HS-27A (cell line): ENCODE measurements at regions not wholly inside any gene's neighbourhood (a gene's known extent, or its start where the extent isn't known, plus 50 kb on each side); places are given as distances from the start of the nearest gene placed in this dataset.
"Not testable (repeated sequence)": the region's sequence is repeated elsewhere in the genome, so short reads cannot be mapped to it uniquely, and the experiment has no call there.

Source experiments
- DNase-seq: peaks from one replicate; pipeline ENCODE4 v3.0.0-alpha.2; 2012; ENCODE audit warnings: low read depth, missing footprints

DNA sequence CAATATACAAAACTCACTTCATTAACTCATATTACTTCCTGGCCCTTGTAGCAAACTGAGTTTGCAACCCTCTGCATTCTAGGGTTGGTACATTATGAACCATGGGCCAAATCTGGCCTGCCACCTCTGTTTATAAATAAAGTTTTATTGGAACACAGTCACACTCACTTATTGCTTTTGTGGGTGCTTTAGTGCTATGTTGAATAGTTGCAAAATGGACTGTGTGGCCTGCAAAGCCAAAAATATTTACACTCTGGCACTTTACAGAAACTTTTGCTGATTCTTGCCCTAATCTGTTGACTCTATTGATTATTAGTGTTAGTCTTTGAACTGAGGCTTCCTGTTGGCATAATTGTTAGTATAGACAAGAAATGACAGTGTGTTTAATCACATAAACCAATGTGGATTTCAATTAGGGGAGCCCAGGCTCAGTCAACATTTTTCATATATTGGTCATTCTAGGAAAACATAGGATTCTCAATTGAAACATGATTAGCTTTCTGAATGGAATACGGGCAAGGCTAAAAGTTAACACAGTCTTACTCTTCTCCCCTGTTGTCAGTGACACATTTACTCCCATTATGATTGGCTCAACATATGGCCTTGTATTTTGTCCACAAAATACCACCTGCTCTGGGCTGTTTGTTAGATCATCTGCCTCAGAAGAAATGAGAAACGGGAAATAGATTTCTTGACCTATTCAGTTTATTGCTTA is 241.9 kb upstream of the ZFP64 start:
- DNase-seq, result no peak

- DNase-seq, result no peak
Measured at GRCh38 chr20:52432740-52433139, 241.2 kb upstream of the ZFP64 start.

GRCh38 chr20:52429029-52429428 is 237.4 kb upstream of the ZFP64 start:
- no peak for DNase-seq

GRCh38 chr20:52427960-52428359 is 236.4 kb upstream of the ZFP64 start:
- DNase-seq, result no peak

- no peak for DNase-seq
Measured at GRCh38 chr20:52426856-52427255, 235.3 kb upstream of the ZFP64 start.

- DNase-seq, result no peak
Measured at GRCh38 chr20:52425701-52426100, 234.1 kb upstream of the ZFP64 start.

GRCh38 chr20:52425253-52425652 is 233.7 kb upstream of the ZFP64 start:
- no peak for DNase-seq

DNA sequence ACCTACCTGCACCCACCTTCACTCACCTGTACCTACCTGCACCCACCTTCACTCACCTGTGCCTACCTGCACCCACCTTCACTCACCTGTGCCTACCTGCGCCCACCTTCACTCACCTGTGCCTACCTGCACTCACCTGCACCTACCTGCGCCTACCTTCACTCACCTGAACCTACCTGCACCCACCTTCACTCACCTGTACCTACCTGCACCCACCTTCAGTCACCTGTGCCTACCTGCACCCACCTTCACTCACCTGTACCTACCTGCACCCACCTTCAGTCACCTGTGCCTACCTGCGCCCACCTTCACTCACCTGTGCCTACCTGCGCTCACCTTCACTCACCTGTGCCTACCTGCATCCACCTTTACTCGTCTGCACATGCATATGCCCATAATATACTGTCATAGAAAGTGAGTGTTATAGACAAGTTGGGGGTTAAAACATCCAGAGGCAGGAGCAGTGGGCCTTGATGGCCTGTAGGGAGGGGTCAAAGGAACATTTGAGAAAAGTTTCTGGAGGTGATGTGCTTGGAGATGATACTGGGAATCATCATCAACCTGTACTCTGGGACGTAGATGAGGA is 232.9 kb upstream of the ZFP64 start:
- not testable (repeated sequence) for DNase-seq

DNA sequence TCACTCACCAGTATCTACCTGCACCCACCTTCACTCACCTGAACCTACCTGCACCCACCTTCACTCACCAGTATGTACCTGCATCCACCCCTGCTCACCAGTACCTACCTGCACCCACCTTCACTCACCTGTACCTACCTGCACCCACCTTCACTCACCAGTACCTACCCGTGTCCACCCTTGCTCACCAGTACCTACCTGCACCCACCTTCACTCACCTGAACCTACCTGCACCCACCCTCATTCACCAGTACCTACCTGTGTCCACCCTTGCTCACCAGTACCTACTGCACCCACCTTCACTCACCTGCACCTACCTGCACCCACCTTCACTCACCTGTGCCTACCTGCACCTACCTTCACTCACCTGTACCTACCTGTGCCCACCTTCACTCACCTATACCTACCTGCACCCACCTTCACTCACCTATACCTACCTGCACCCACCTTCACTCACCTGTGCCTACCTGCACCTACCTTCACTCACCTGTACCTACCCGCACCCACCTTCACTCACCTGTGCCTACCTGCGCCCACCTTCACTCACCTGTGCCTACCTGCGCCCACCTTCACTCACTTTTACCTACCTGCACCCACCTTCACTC is 232.1 kb upstream of the ZFP64 start:
- DNase-seq, result not testable (repeated sequence)

DNA sequence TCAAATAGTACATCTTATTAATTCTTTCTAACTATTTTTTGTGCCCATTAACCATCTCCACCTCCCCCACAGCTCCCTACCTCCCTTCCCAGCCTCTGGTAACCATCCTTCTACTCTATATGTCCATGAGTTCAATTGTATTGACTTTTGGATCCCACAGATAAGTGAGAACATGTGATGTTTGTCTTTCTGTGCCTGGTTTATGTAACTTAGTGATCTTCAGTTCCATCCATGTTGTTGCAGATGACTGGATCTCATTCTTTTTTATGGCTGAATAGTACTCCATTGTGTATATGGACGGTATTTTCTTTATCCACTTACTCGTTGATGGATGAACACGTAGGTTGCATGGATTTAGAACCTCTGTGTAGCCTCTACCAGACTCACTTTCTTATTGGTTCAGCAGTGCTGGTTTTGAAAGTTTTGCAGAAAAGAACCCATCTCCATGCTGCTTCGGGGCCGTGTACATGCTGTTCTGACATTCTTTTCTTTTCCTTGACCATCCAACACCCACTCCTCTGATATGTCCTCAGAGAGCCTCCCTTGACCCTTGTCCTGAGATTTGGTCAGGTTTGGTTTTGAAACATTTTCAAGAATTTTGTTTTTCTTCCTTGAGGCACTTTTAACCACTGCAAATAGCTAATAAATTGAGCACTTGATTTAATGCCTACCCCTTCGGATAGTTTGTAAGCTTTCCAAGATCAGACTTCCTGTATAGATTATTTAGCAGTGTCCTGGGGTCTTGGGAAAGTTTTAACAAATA is 231.2 kb upstream of the ZFP64 start:
- DNase-seq, result no peak

- no peak for DNase-seq
Measured at GRCh38 chr20:52420805-52421204, 229.2 kb upstream of the ZFP64 start.

GRCh38 chr20:52419205-52419604 is 227.6 kb upstream of the ZFP64 start:
- DNase-seq, result no peak

DNA sequence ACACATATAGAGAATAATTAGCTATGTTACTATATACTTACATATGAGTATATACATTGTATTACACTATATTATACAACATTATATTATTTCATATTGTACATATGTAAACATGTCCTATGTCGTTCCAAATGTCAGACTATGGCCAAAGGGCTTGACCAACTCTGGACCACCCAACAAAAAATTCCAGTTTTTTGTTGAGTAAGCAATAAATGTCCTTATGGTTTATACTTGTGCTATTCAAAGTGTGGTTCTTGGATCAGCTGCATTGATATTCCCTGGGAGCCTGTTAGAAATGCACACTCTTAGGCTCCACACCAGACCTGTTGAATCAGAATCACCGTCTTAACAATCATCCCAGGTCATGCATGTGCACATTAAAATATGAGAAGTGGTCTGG is 225.4 kb upstream of the ZFP64 start:
- no peak for DNase-seq

- DNase-seq, result no peak
Measured at GRCh38 chr20:52411611-52412010, 220.0 kb upstream of the ZFP64 start.

GRCh38 chr20:52410731-52411234 is 219.2 kb upstream of the ZFP64 start:
- no peak for DNase-seq

DNA sequence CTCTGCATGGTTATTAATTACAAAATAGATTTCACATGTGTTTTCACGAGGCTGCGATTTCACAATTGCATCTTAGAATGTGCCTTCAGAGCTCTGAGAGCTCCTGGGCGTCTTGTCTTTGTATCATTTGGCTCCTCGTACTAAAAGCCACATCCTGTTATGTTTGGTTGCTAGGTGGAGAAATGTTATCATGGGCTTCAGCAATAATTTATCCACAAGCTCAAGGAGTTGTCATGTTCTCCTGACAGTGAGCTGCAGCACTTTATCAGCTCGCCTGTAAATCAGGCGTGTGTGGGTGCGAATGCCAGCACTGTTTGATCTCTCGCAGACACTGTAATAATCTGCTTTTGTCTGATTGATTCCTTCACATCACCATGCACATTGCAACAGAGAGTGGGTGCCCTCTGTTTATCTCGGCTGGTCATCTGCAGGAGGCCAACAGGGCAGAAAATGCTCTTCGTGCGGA is 218.6 kb upstream of the ZFP64 start:
- no peak for DNase-seq

DNA sequence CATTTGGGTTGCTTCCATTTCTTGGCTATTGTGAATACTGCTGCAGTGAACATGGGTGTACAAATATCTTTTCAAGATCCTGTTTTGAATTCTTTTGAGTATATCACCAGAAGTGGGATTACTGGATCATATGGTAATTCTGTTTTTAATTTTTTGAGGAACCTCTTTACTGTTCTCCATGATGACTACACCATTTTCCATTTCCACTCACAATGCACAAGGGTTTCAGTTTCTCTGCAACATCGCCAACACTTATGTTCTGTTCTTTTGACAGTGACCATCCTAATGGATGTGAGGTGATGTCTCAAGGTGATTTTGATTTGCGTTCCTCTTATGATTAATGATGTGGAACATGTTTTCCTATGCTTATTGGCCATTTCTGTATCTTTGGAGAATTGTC is 214.4 kb upstream of the ZFP64 start:
- no peak for DNase-seq

DNA sequence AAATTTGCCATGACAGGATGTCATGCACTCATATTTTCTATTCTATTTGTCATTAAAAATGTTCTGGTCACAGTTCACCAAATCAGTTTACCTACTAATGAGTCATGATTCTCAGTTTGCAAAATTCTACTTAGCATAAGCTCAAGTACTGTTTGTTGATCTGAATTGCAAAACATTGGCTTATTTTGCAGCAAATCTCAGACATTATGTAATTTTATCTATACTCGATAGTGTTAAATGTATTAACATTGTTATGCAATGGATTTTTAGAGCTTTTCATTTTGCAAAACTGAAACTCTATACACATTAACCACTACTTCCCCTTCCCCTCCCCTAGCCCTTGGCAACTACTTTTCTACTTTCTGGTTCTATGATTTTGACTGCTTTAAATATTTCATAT is 213.8 kb upstream of the ZFP64 start:
- no peak for DNase-seq

DNA sequence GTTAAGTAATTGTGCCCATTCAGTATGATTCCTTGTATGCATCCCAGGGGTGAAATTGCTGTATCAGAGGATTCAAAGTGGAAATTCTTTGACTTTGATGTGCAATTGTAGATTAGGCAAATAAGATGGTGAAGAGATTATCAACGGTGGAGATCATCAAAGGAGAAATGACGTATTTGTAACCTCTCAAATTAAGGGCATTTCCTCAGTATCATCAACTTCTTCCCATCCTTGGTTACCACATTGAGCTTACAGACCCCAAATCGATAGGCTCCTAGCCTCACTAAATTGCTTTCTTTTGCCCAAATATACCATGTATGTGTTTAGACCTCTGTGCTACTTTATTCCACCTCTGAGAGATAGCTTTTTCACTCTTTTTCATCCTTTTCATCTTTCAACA is 213.1 kb upstream of the ZFP64 start:
- DNase-seq, result no peak

- no peak for DNase-seq
Measured at GRCh38 chr20:52402950-52403349, 211.4 kb upstream of the ZFP64 start.

- DNase-seq, result no peak
Measured at GRCh38 chr20:52402514-52402913, 210.9 kb upstream of the ZFP64 start.

- no peak for DNase-seq
Measured at GRCh38 chr20:52401431-52401830, 209.9 kb upstream of the ZFP64 start.

- no peak for DNase-seq
Measured at GRCh38 chr20:52399352-52399751, 207.8 kb upstream of the ZFP64 start.
